HCT116 (cell line): ENCODE measurements at regions not wholly inside any gene's neighbourhood (a gene's known extent, or its start where the extent isn't known, plus 50 kb on each side); places are given as distances from the start of the nearest gene placed in this dataset.

Experiments
- ATAC-seq: fragments of 200-7000 bp; cut with Tn5 transposase; 2 replicates; pipeline ENCODE4 v1.9.1; 2020; ENCODE audit warnings: mild to moderate bottlenecking, moderate library complexity
- BruUV-seq: library from RNA; stranded (reverse); fragments of 400-500 nt; replicated peaks from 2 replicates; lab custom pipeline; 2021; lab: Mats Ljungman, UMichigan
- CTCF ChIA-PET: fragments of 300-600 bp; sonication (Branson Sonifier 250); formaldehyde crosslinking; loops from one replicate; lab custom pipeline; 2021; ENCODE audit warnings: antibody characterized with exemption; lab: Charles Lee
- POLR2A ChIA-PET: fragments of 300-600, 350-600 bp; sonication (Branson Sonifier 250); formaldehyde crosslinking; loops from one replicate; lab custom pipeline; 2021; ENCODE audit warnings: antibody characterized with exemption; lab: Charles Lee
- RAD21 ChIA-PET, 2 experiments: fragments of 300-600 bp; sonication (Branson Sonifier 250); formaldehyde crosslinking; loops; one replicate each; lab custom pipeline; 2023; ENCODE audit warnings: low total read pairs in 2 of 2; ENCODE audit not compliant: uncharacterized antibody in 2 of 2, unreplicated experiment in 2 of 2, low non-redundant PET in 1 of 2; lab: Charles Lee
- DNase-seq: peaks from one replicate; pipeline ENCODE4 v3.0.0-alpha.2; 2010; ENCODE audit warnings: low read depth, low spot score
- H2AFZ ChIP-seq: fragments of 200-600 bp; shearing (Covaris generic), sonication (generic); 2 replicates; pipeline ENCODE4 v1.6.1; 2017; ENCODE audit warnings: low read depth, mixed run types, mixed read lengths, antibody characterized with exemption, low read length; ENCODE audit not compliant: poor library complexity, severe bottlenecking
- H3K27ac ChIP-seq: 2 replicates; pipeline ENCODE4 v1.5.1; 2012; ENCODE audit warnings: low read depth, low read length
- H3K27me3 ChIP-seq: fragments of 200-600 bp; sonication (generic); 2 replicates; pipeline ENCODE4 v1.6.1; 2016; ENCODE audit warnings: mixed run types, low read length, mixed read lengths; ENCODE audit not compliant: insufficient read depth
- H3K36me3 ChIP-seq, 2 experiments: fragments of 200-500 bp in 1 of 2; fragments of 200-600 bp in 1 of 2; sonication (Bioruptor generic) in 1 of 2; sonication (generic) in 1 of 2; 2 replicates each; pipeline versions ENCODE4 v1.5.1 to v1.6.1; 2014 to 2016; ENCODE audit warnings: low read length in 2 of 2, inconsistent platforms in 1 of 2, mixed read lengths in 1 of 2, mixed run types in 1 of 2; ENCODE audit not compliant: insufficient read depth in 2 of 2, control insufficient read depth in 1 of 2
- H3K4me1 ChIP-seq, 2 experiments: fragments of 200-600 bp in 1 of 2; sonication (generic) in 1 of 2; 2 replicates each; pipeline versions ENCODE4 v1.5.1 to v1.6.1; 2012 to 2017; ENCODE audit warnings: low read length in 2 of 2, inconsistent platforms in 1 of 2, mild to moderate bottlenecking in 1 of 2, mixed read lengths in 1 of 2, mixed run types in 1 of 2, moderate library complexity in 1 of 2; ENCODE audit not compliant: insufficient read depth in 2 of 2, control insufficient read depth in 1 of 2
- H3K4me2 ChIP-seq: fragments of 200-600 bp; sonication (generic); 2 replicates; pipeline ENCODE4 v1.6.1; 2017; ENCODE audit warnings: mixed run types, low read length, mixed read lengths
- H3K4me3 ChIP-seq, 2 experiments: fragments of 200-600 bp in 1 of 2; sonication (generic) in 1 of 2; replicated peaks in 1 of 2; 2 replicates each; pipeline ENCODE4 v1.5.1; 2011 to 2016; ENCODE audit warnings: low read length in 2 of 2, control low read depth in 1 of 2, low read depth in 1 of 2, mild to moderate bottlenecking in 1 of 2, mixed read lengths in 1 of 2, mixed run types in 1 of 2
- H3K79me2 ChIP-seq: fragments of 200-600 bp; sonication (generic); 2 replicates; pipeline ENCODE4 v1.6.1; 2017; ENCODE audit warnings: mild to moderate bottlenecking, mixed run types, low read length, moderate library complexity, mixed read lengths; ENCODE audit not compliant: insufficient read depth
- H3K9ac ChIP-seq: fragments of 200-600 bp; sonication (generic); 2 replicates; pipeline ENCODE4 v1.6.1; 2016; ENCODE audit warnings: low read length, mixed read lengths
- H3K9me2 ChIP-seq: fragments of 200-600 bp; sonication (generic), shearing (Covaris generic); 2 replicates; pipeline ENCODE4 v1.6.1; 2017; ENCODE audit warnings: mixed run types, mild to moderate bottlenecking, moderate library complexity; ENCODE audit not compliant: insufficient read depth
- H3K9me3 ChIP-seq, 2 experiments: fragments of 200-500 bp in 1 of 2; fragments of 200-600 bp in 1 of 2; sonication (Bioruptor generic) in 1 of 2; sonication (generic) in 1 of 2; 2 replicates each; pipeline ENCODE4 v1.6.1; 2014 to 2017; ENCODE audit warnings: low read length in 2 of 2, mixed read lengths in 2 of 2, inconsistent platforms in 1 of 2, low read depth in 1 of 2, mild to moderate bottlenecking in 1 of 2, mixed run types in 1 of 2, moderate library complexity in 1 of 2; ENCODE audit not compliant: control insufficient read depth in 1 of 2, insufficient read depth in 1 of 2
- H4K20me1 ChIP-seq: fragments of 200-600 bp; sonication (generic), shearing (Covaris generic); 2 replicates; pipeline ENCODE4 v1.6.1; 2017; ENCODE audit warnings: mixed run types, mild to moderate bottlenecking, moderate library complexity; ENCODE audit not compliant: insufficient read depth
- CBX3 ChIP-seq: IDR thresholded peaks from 2 replicates; pipeline ENCODE4 v1.6.1; 2012; ENCODE audit warnings: low read depth
- CEBPB ChIP-seq: IDR thresholded peaks from 2 replicates; pipeline ENCODE4 v1.6.1; 2012; ENCODE audit warnings: low read depth
- EGR1 ChIP-seq: IDR thresholded peaks from 2 replicates; pipeline ENCODE4 v1.6.1; 2012; ENCODE audit warnings: low read depth
- JUND ChIP-seq: IDR thresholded peaks from 2 replicates; pipeline ENCODE4 v1.6.1; 2012
- POLR2A ChIP-seq: IDR thresholded peaks from 2 replicates; pipeline ENCODE4 v1.7.0; 2011; ENCODE audit warnings: borderline replicate concordance; ENCODE audit not compliant: insufficient read depth, insufficient read length; ENCODE audit errors: extremely low read depth
- RAD21 ChIP-seq: IDR thresholded peaks from 2 replicates; pipeline ENCODE4 v1.6.1; 2012; ENCODE audit warnings: low read depth, mild to moderate bottlenecking
- SIN3A ChIP-seq: IDR thresholded peaks from 2 replicates; pipeline ENCODE4 v1.6.1; 2012; ENCODE audit warnings: low read depth
- TCF7L2 ChIP-seq: IDR thresholded peaks from 2 replicates; pipeline ENCODE4 v1.7.0; 2011; ENCODE audit warnings: borderline replicate concordance, inconsistent platforms; ENCODE audit not compliant: insufficient read depth, insufficient read length; ENCODE audit errors: extremely low read depth
- ZFX ChIP-seq: fragments of 450-650 bp; IDR thresholded peaks from 2 replicates; pipeline ENCODE4 v1.6.1; 2017
- intact Hi-C: fragments of 100-400 bp; cut with micrococcal nuclease; formaldehyde crosslinking; loops from 2 replicates; pipeline ENCODE4 v1.10.0; 2022
- TF ChIP-seq, protein P1 (sequence below): IDR thresholded peaks from 2 replicates; pipeline ENCODE4 v1.6.1; 2012; ENCODE audit warnings: low read depth
- TF ChIP-seq, protein P2 (sequence below), 3 experiments: fragments of 200-600 bp in 1 of 3; sonication (generic) in 1 of 3; IDR thresholded peaks in 2 of 3; conservative IDR thresholded peaks in 1 of 3; 2 replicates each; pipeline ENCODE4 v1.5.1; 2012 to 2017; ENCODE audit warnings: low read depth in 2 of 3, low read length in 2 of 3, antibody characterized with exemption in 1 of 3, borderline replicate concordance in 1 of 3, control low read depth in 1 of 3, mild to moderate bottlenecking in 1 of 3, mixed read lengths in 1 of 3, mixed run types in 1 of 3, moderate library complexity in 1 of 3; ENCODE audit not compliant: insufficient read depth in 1 of 3

- RAD21 ChIA-PET = no interaction called here
- H3K36me3 ChIP-seq = no peaks in the 10 kb centered on the region
- intact Hi-C loops = no loop called here
- no peaks in the 10 kb centered on the region for H3K9me2 ChIP-seq
- TF ChIP-seq EGR1 (no peak), TCF7L2 (no peak), CEBPB (no peak)
- TF ChIP-seq, protein P1, sequence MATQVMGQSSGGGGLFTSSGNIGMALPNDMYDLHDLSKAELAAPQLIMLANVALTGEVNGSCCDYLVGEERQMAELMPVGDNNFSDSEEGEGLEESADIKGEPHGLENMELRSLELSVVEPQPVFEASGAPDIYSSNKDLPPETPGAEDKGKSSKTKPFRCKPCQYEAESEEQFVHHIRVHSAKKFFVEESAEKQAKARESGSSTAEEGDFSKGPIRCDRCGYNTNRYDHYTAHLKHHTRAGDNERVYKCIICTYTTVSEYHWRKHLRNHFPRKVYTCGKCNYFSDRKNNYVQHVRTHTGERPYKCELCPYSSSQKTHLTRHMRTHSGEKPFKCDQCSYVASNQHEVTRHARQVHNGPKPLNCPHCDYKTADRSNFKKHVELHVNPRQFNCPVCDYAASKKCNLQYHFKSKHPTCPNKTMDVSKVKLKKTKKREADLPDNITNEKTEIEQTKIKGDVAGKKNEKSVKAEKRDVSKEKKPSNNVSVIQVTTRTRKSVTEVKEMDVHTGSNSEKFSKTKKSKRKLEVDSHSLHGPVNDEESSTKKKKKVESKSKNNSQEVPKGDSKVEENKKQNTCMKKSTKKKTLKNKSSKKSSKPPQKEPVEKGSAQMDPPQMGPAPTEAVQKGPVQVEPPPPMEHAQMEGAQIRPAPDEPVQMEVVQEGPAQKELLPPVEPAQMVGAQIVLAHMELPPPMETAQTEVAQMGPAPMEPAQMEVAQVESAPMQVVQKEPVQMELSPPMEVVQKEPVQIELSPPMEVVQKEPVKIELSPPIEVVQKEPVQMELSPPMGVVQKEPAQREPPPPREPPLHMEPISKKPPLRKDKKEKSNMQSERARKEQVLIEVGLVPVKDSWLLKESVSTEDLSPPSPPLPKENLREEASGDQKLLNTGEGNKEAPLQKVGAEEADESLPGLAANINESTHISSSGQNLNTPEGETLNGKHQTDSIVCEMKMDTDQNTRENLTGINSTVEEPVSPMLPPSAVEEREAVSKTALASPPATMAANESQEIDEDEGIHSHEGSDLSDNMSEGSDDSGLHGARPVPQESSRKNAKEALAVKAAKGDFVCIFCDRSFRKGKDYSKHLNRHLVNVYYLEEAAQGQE = no peak
- TF ChIP-seq, all 23 proteins: peak for 0
- DNase-seq (no peak), ATAC-seq (no peak)
- Histone ChIP-seq H4K20me1 (no peaks in the 10 kb centered on the region), H3K4me3 (no peak overlapping the region), H3K9me3 (no peaks in the 10 kb centered on the region), H3K4me1 (no peaks in the 10 kb centered on the region), H3K9ac (no peak overlapping the region), H2AFZ (no peak overlapping the region), H3K4me2 (no peak overlapping the region), H3K27me3 (no peaks in the 10 kb centered on the region), H3K27ac (no peak overlapping the region), H3K79me2 (no peaks in the 10 kb centered on the region)
- ChIA-PET POLR2A (no interaction called here), CTCF (no interaction called here)
- BruUV-seq = no TSS peak
These were observed 119.4 kb upstream of the RAI14 start for GRCh38 chr5:34536699-34537098.

- Histone ChIP-seq H3K36me3 (no peaks in the 10 kb centered on the region), H4K20me1 (no peaks in the 10 kb centered on the region), H3K4me2 (no peak overlapping the region), H3K9me2 (no peaks in the 10 kb centered on the region), H3K27me3 (no peaks in the 10 kb centered on the region), H3K9ac (no peak overlapping the region), H3K27ac (no peak overlapping the region), H3K9me3 (no peaks in the 10 kb centered on the region), H3K4me3 (no peak overlapping the region), H3K79me2 (no peaks in the 10 kb centered on the region), H3K4me1 (no peaks in the 10 kb centered on the region), H2AFZ (peak overlapping the region; percentile 39)
- RAD21 ChIA-PET = no interaction called here
- no peak for DNase-seq
- TF ChIP-seq POLR2A = no peak
- no peak for TF ChIP-seq JUND
- no peak for TF ChIP-seq ZFX
- TF ChIP-seq SIN3A = no peak
- TF ChIP-seq CEBPB = no peak
- TF ChIP-seq, protein P1 = no peak
- TF ChIP-seq RAD21 = peak; percentile 42
- TF ChIP-seq, protein P2, sequence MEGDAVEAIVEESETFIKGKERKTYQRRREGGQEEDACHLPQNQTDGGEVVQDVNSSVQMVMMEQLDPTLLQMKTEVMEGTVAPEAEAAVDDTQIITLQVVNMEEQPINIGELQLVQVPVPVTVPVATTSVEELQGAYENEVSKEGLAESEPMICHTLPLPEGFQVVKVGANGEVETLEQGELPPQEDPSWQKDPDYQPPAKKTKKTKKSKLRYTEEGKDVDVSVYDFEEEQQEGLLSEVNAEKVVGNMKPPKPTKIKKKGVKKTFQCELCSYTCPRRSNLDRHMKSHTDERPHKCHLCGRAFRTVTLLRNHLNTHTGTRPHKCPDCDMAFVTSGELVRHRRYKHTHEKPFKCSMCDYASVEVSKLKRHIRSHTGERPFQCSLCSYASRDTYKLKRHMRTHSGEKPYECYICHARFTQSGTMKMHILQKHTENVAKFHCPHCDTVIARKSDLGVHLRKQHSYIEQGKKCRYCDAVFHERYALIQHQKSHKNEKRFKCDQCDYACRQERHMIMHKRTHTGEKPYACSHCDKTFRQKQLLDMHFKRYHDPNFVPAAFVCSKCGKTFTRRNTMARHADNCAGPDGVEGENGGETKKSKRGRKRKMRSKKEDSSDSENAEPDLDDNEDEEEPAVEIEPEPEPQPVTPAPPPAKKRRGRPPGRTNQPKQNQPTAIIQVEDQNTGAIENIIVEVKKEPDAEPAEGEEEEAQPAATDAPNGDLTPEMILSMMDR (IDR thresholded peaks at IDR 0.05 in 2 of 3, conservative IDR thresholded peaks at IDR 0.05 in 1 of 3; ENCODE audit: borderline replicate concordance in 1 of 3, insufficient read depth in 1 of 3, low read depth in 2 of 3, low read length in 2 of 3) = peak in 2 of 3 experiments; percentile 44 to 45; a peak in 4 of 6 replicates
- no peak for TF ChIP-seq CBX3
- CTCF ChIA-PET = interaction anchor here (1.0 kb wide), 1 partner anchor 14 kb away, joined by 4 read pairs; no protein-coding TSS in a partner anchor
- intact Hi-C loops = no loop called here
- POLR2A ChIA-PET = no interaction called here
- BruUV-seq = no TSS peak
- peak; percentile 67; the same call in 1 of the 2 replicates for ATAC-seq
These were observed 118.0 kb upstream of the RAI14 start for GRCh38 chr5:34538026-34538672.
